ENCODE measurements at regions not wholly inside any gene's neighbourhood (a gene's known extent, or its start where the extent isn't known, plus 50 kb on each side); places are given as distances from the start of the nearest gene placed in this dataset.
A peak's percentile ranks its signal among the peaks of the same experiment; 100 is the strongest.

- no peak for DNase-seq (ENCODE audit: low spot score)
Measured at GRCh38 chr13:44219577-44220548, 153.8 kb upstream of the SERP2 start.

- no peak for DNase-seq (ENCODE audit: low spot score)
Measured at GRCh38 chr13:44220948-44221347, 152.7 kb upstream of the SERP2 start.

GRCh38 chr13:44221657-44222056, 152.0 kb upstream of the SERP2 start:
- no peak for DNase-seq (ENCODE audit: low spot score)

GRCh38 chr13:44223770-44224444, 149.7 kb upstream of the SERP2 start:
- DNase-seq (ENCODE audit: low spot score) = no peak

- DNase-seq (ENCODE audit: low spot score) = no peak
Measured at GRCh38 chr13:44224450-44225149, 149.0 kb upstream of the SERP2 start.

- no peak for DNase-seq (ENCODE audit: low spot score)
Measured at GRCh38 chr13:44229371-44230030, 144.1 kb upstream of the SERP2 start.

- no peak for DNase-seq (ENCODE audit: low spot score)
Measured at GRCh38 chr13:44230071-44230470, 143.6 kb upstream of the SERP2 start.

GRCh38 chr13:44230736-44231135, 142.9 kb upstream of the SERP2 start:
- DNase-seq (ENCODE audit: low spot score) = no peak

- no peak for DNase-seq (ENCODE audit: low spot score)
Measured at GRCh38 chr13:44231786-44232516, 141.7 kb upstream of the SERP2 start.

- no peak for DNase-seq (ENCODE audit: low spot score)
Measured at GRCh38 chr13:44232774-44233173, 140.8 kb upstream of the SERP2 start.

GRCh38 chr13:44234566-44234965, 139.1 kb upstream of the SERP2 start:
- no peak for DNase-seq (ENCODE audit: low spot score)

GRCh38 chr13:44236370-44236769, 137.3 kb upstream of the SERP2 start:
- no peak for DNase-seq (ENCODE audit: low spot score)

- no peak for DNase-seq (ENCODE audit: low spot score)
Measured at GRCh38 chr13:44236801-44237207, 136.8 kb upstream of the SERP2 start.

GRCh38 chr13:44237276-44237767, 136.3 kb upstream of the SERP2 start:
- no peak for DNase-seq (ENCODE audit: low spot score)

- no peak for DNase-seq (ENCODE audit: low spot score)
Measured at GRCh38 chr13:44237881-44238421, 135.7 kb upstream of the SERP2 start.

GRCh38 chr13:44240611-44241145, 132.9 kb upstream of the SERP2 start:
- DNase-seq (ENCODE audit: low spot score) = no peak

GRCh38 chr13:44241638-44242037, 132.0 kb upstream of the SERP2 start:
- no peak for DNase-seq (ENCODE audit: low spot score)

- DNase-seq (ENCODE audit: low spot score) = no peak
Measured at GRCh38 chr13:44242766-44243165, 130.9 kb upstream of the SERP2 start.

GRCh38 chr13:44243198-44243857, 130.3 kb upstream of the SERP2 start:
- peak; percentile 58 for DNase-seq (ENCODE audit: low spot score)

- no peak for DNase-seq (ENCODE audit: low spot score)
Measured at GRCh38 chr13:44244288-44244687, 129.3 kb upstream of the SERP2 start.

Data from hematopoietic multipotent progenitor cell treated with erythropoietin and hydrocortisone succinate and interleukin-3 and kit ligand, for 15 days (in vitro differentiated cells).